Spleen (tissue), 7 donors: ENCODE measurements at regions not wholly inside any gene's neighbourhood (a gene's known extent, or its start where the extent isn't known, plus 50 kb on each side); places are given as distances from the start of the nearest gene placed in this dataset.

Experiments
- CTCF ChIP-seq, 11 experiments: fragments of 200-600 bp in 7 of 11; fragments of 450-650 bp in 4 of 11; sonication (generic) in 4 of 11; IDR thresholded peaks in 8 of 11; conservative IDR thresholded peaks in 3 of 11; 1 replicate in 7 of 11; 2 replicates in 4 of 11; pipeline versions ENCODE4 v1.4.0 to v1.8.0; 2016 to 2021; ENCODE audit warnings: antibody characterized with exemption in 11 of 11, inconsistent platforms in 4 of 11, mild to moderate bottlenecking in 1 of 11
- POLR2A ChIP-seq, 3 donors: fragments of 450-650 bp; IDR thresholded peaks; one replicate each; pipeline ENCODE4 v1.5.1; 2017; ENCODE audit warnings: antibody characterized with exemption in 3 of 3, mild to moderate bottlenecking in 1 of 3
- donor health status: DM: no; HTN: no; CAD: no; lungs with moderate emphysema.
- donor health status: DM: no; HTN: no; CAD: no.
- donor health status: DM: no; HTN: no; CAD: no.

GRCh38 chr6:21420926-21421325 lies 172.6 kb upstream of the SOX4 start:
- no peak for TF ChIP-seq CTCF (IDR thresholded peaks at IDR 0.05 in 8 of 11, conservative IDR thresholded peaks at IDR 0.05 in 3 of 11)
- no peak for TF ChIP-seq POLR2A (IDR thresholded peaks at IDR 0.05)
